ENCODE measurements at regions not wholly inside any gene's neighbourhood (a gene's known extent, or its start where the extent isn't known, plus 50 kb on each side); places are given as distances from the start of the nearest gene placed in this dataset.

DNA sequence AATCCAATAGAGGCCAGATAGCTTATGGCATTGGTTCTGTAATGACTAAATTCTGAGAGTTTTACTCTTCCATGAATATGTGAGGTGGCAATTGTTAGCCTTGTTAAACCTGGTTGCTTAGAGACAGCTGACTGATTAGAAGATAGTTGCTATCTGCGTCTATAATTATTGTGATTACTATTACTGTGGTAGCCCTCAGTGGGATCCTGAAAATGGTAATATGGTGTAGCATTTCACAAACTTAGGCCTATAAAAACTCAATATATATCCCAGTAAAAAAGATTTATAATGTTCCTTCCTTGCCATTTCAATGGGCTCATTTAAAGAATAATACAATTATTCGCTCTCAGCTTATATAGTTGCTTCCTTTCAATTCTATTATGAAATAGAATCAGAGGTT lies 405.8 kb upstream of the CDH2 start:
- Histone ChIP-seq H2BK20ac (ENCODE audit: low read length) (no peak overlapping the region), H4K91ac (replicated peaks; ENCODE audit: insufficient read length, low read length) (no peak overlapping the region), H3K79me2 (ENCODE audit: control insufficient read depth in 1 of 2, insufficient read depth in 2 of 2, low read length in 2 of 2) (no peaks in the 10 kb centered on the region), H3K4me1 (replicated peaks in 1 of 4; ENCODE audit: control insufficient read depth in 3 of 4, insufficient read depth in 4 of 4, low read length in 3 of 4) (peaks cover 0 to 6% (median 0%) of the 10 kb centered on the region in 4 experiments; a peak in 2 of 7 replicates), H3K4me3 (ENCODE audit: extremely low read depth in 1 of 4, insufficient read depth in 2 of 4, low read depth in 3 of 4, low read length in 4 of 4) (no peak overlapping the region), H3K18ac (ENCODE audit: extremely low read depth, low read length) (no peak overlapping the region), H3K23me2 (ENCODE audit: low read depth, low read length) (no peaks in the 10 kb centered on the region), H4K8ac (ENCODE audit: extremely low read depth, insufficient read depth, low read length) (no peak overlapping the region), H2BK12ac (ENCODE audit: low read depth, low read length) (no peak overlapping the region), H2BK15ac (ENCODE audit: low read length) (no peak overlapping the region), H4K5ac (ENCODE audit: insufficient read length, low read depth, low read length) (no peak overlapping the region), H3K23ac (ENCODE audit: insufficient read length) (no peak overlapping the region), H2BK5ac (ENCODE audit: low read depth, low read length) (no peak overlapping the region), H3K56ac (replicated peaks; ENCODE audit: insufficient read length, low read depth, low read length) (no peak overlapping the region), H3K79me1 (ENCODE audit: low read depth, low read length) (no peaks in the 10 kb centered on the region), H4K20me1 (replicated peaks in 1 of 2; ENCODE audit: control insufficient read depth in 1 of 2, insufficient read depth in 2 of 2, low read length in 2 of 2) (no peaks in the 10 kb centered on the region), H3K14ac (ENCODE audit: insufficient read length) (no peak overlapping the region), H3K4ac (replicated peaks; ENCODE audit: insufficient read length, low read depth, low read length) (no peak overlapping the region), H3K36me3 (ENCODE audit: control insufficient read depth in 2 of 4, insufficient read depth in 4 of 4, low read length in 3 of 4) (no peaks in the 10 kb centered on the region), H3K27me3 (replicated peaks in 1 of 4; ENCODE audit: control insufficient read depth in 3 of 4, extremely low read depth in 1 of 4, insufficient read depth in 3 of 4, low read length in 3 of 4) (no peaks in the 10 kb centered on the region), H3K9ac (replicated peaks in 1 of 4; ENCODE audit: extremely low read depth in 1 of 4, low read depth in 3 of 4, low read length in 3 of 4) (no peak overlapping the region), H3K9me3 (ENCODE audit: insufficient read depth in 2 of 2, low read depth in 1 of 2, low read length in 1 of 2) (no peaks in the 10 kb centered on the region), H2AK5ac (ENCODE audit: low read depth, low read length) (no peak overlapping the region), H3K27ac (ENCODE audit: low read depth, low read length) (no peak overlapping the region), H2BK120ac (replicated peaks; ENCODE audit: low read depth, low read length) (no peak overlapping the region), H2AFZ (ENCODE audit: low read length) (no peak overlapping the region), H3K4me2 (ENCODE audit: insufficient read depth in 1 of 2, low read depth in 2 of 2, low read length in 2 of 2) (no peak overlapping the region)
- 87% methylated on average over 2 of the region's 2 CpGs; no CpG with 5 or more reads in 1 of the 2 experiments for WGBS, 2 experiments (ENCODE audit: extremely low coverage in 1 of 2, insufficient coverage in 1 of 2, insufficient read length in 1 of 2, insufficient replicate concordance in 2 of 2, low coverage in 1 of 2, low lambda C conversion rate in 2 of 2, missing lambda C conversion rate in 1 of 2)
- FAIRE-seq: no peak
- TF ChIP-seq RXRA (IDR thresholded peaks at IDR 0.05; ENCODE audit: insufficient read depth, low read depth, low read length): no peak
- no peak for TF ChIP-seq SP4 (IDR thresholded peaks at IDR 0.05; ENCODE audit: low read length)
- no peak for TF ChIP-seq POLR2A (IDR thresholded peaks at IDR 0.05; ENCODE audit: control extremely low read depth in 1 of 2, low read depth in 2 of 2, low read length in 2 of 2)
- TF ChIP-seq RAD21 (IDR thresholded peaks at IDR 0.05 in 1 of 2, conservative IDR thresholded peaks at IDR 0.05 in 1 of 2; ENCODE audit: low read depth in 2 of 2, low read length in 2 of 2): no peak
- no peak for TF ChIP-seq RNF2 (IDR thresholded peaks at IDR 0.05; ENCODE audit: borderline replicate concordance, low read depth, low read length, missing control alignments, poor library complexity, severe bottlenecking)
- TF ChIP-seq SIRT6 (IDR thresholded peaks at IDR 0.05; ENCODE audit: low read length): no peak
- TF ChIP-seq CTBP2 (IDR thresholded peaks at IDR 0.05; ENCODE audit: borderline replicate concordance, insufficient read depth, insufficient read length, low read length): no peak
- TF ChIP-seq CREB1 (IDR thresholded peaks at IDR 0.05): no peak
- TF ChIP-seq BRCA1 (IDR thresholded peaks at IDR 0.05; ENCODE audit: low read depth, low read length): no peak
- TF ChIP-seq POLR2AphosphoS5 (IDR thresholded peaks at IDR 0.05; ENCODE audit: low read depth, low read length): no peak
- TF ChIP-seq, protein P1, sequence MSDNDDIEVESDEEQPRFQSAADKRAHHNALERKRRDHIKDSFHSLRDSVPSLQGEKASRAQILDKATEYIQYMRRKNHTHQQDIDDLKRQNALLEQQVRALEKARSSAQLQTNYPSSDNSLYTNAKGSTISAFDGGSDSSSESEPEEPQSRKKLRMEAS (IDR thresholded peaks at IDR 0.05): no peak
- no peak for TF ChIP-seq CBX5 (IDR thresholded peaks at IDR 0.05; ENCODE audit: low read depth, low read length)
- TF ChIP-seq SP1 (IDR thresholded peaks at IDR 0.05; ENCODE audit: low read depth, low read length): no peak
- ChIA-PET POLR2A (ENCODE audit: partially characterized antibody) (no interaction called here), CTCF (ENCODE audit: partially characterized antibody) (no interaction called here)
- DNase-seq (ENCODE audit: low read depth in 1 of 2, low spot score in 2 of 2): no peak
